Activated T-cell treated with anti-CD3 and anti-CD28 coated beads, Interleukin-2, amount 50 U/mL, for 24 hours (primary cell): ENCODE measurements at regions not wholly inside any gene's neighbourhood (a gene's known extent, or its start where the extent isn't known, plus 50 kb on each side); places are given as distances from the start of the nearest gene placed in this dataset.

Experiments
- DNase-seq: peaks from one replicate; pipeline ENCODE4 v3.0.0-alpha.2; 2020
- H3K27ac Mint-ChIP-seq: 2 replicates; pipeline ENCODE4 v1.8.0; 2020; ENCODE audit warnings: mild to moderate bottlenecking, mixed read lengths
- H3K27me3 Mint-ChIP-seq: 2 replicates; pipeline ENCODE4 v1.8.0; 2020; ENCODE audit warnings: mixed read lengths
- H3K36me3 Mint-ChIP-seq: 2 replicates; pipeline ENCODE4 v1.8.0; 2020; ENCODE audit warnings: low read depth, mixed read lengths
- H3K4me1 Mint-ChIP-seq: 2 replicates; pipeline ENCODE4 v1.8.0; 2020; ENCODE audit warnings: low read depth, mixed read lengths
- H3K4me3 Mint-ChIP-seq: 2 replicates; pipeline ENCODE4 v1.8.0; 2020; ENCODE audit warnings: mild to moderate bottlenecking, moderate library complexity, mixed read lengths
- H3K9me3 Mint-ChIP-seq: 2 replicates; pipeline ENCODE4 v1.8.0; 2020; ENCODE audit warnings: mixed read lengths

DNA sequence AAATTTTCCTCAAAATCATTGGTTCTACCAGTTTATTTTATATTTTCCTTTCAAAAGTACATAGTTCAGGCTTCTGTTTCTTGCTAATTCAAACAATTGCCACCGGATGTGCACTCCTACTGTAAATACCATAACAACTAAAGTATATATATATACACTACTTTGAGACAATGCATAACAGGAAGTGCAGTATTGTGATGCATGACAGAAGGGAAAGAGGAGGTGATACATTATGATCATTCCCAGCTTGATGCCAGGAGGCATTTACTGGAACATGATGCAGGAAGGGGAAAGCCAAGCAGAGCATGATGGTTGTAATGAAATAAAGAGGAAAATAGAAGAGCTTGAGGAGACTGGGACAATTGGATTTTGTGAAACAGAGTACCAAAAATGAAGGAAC, 215.2 kb upstream of the NT5C1B start:
- no peaks in the 10 kb centered on the region for H3K9me3 Mint-ChIP-seq
- no peak overlapping the region for H3K27ac Mint-ChIP-seq
- no peaks in the 10 kb centered on the region for H3K27me3 Mint-ChIP-seq
- no peaks in the 10 kb centered on the region for H3K4me1 Mint-ChIP-seq
- no peak overlapping the region for H3K4me3 Mint-ChIP-seq
- no peaks in the 10 kb centered on the region for H3K36me3 Mint-ChIP-seq
- no peak for DNase-seq

DNA sequence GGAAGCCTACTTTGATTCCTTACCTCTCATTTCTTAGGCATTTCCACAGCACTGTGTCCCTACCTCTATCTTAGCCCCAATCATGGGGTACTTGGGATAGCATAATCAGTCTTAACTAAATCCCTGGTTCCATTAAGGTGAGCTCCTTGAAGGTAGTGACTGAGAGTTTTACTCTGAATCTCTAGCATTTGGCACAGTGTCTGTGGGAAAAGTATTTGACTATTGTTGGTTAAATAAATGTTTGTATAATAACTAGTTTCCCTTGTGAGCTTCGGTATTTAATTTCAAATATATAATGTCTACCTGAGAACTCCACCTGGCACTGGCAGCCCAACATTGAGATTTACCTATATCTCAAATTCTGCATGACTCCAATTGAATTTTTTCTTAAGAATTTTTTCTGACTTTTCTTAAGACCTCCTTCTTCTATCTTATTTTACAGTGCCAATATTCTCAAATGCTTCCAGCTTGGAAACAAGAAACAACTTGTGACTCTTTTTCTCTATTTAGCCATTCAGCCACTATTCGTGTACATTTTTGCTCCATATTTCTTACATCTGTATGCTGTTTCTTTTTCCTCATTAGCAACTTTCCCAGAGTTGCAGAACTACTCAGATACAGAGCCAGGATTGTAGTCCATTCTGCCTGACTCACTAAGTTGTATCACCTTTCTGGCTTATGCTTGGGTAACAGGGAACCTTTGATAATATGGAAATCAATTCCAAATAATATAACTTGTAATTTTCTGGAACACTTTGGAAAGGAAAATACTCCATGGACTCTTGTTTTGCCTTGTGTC, 214.0 kb upstream of the NT5C1B start:
- Mint-ChIP-seq H3K27me3 (no peaks in the 10 kb centered on the region), H3K27ac (no peak overlapping the region)

DNA sequence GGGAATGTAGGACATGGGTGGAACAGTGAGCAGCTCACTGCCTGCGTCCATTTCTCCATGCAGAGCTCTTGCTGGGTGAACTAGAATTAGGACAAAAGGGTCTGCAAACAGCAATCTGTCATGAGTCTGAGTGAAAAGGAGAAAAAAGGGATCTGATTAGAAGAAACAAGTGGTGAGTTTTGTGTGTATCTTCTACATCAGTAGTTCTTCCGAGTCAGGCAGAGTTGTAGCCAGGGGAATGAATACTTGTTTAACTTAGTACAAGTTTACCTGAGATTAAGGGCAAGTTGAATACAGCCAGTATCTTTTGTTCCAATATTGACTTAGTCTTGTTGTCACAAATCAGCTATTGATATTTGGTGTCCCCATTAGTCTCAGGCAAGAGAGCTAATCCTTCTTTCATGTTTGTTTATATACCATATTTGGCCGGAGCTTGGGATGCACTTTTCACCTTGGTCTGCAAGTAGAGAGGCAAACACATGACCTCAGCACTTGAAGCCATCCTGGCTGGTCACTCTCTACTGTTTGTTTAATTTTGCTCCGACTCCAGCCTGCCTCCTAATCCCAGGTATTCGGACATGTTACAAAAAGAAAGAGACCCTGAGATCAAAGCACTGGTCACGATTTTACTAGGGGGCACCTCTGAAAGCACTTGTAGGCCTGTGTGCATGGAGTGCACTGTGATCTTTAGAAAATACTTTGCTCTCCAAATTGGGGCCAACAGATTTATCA, 211.0 kb upstream of the NT5C1B start:
- Mint-ChIP-seq H3K9me3 (no peaks in the 10 kb centered on the region), H3K36me3 (no peaks in the 10 kb centered on the region), H3K4me3 (no peak overlapping the region), H3K27ac (no peak overlapping the region), H3K4me1 (no peaks in the 10 kb centered on the region), H3K27me3 (no peaks in the 10 kb centered on the region)
- no peak for DNase-seq

More for the DNA sequence above, 214.0 kb upstream of the NT5C1B start:
- Mint-ChIP-seq H3K36me3 (no peaks in the 10 kb centered on the region), H3K4me1 (no peaks in the 10 kb centered on the region), H3K9me3 (no peaks in the 10 kb centered on the region), H3K4me3 (no peak overlapping the region)
- DNase-seq, result no peak

DNA sequence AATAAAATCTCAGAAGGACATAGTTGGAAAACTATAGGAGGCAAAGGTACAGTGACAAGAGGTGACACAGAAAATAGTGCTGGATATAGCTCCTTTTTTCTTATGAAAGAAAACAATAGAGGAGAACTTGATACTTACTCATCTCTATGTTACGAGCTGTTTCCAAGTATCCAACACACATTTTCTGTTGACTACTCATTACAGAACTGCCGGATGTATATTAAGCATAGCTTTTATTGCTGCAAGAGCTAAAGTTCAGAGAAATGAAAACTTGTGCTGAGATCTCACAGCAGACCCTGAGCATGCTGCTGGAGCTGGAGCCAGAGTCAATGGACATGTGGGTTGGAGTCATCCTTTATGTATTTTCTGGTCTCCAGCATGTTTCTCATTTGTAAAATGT, 210.0 kb upstream of the NT5C1B start:
- Mint-ChIP-seq H3K4me3 (no peak overlapping the region), H3K9me3 (no peaks in the 10 kb centered on the region), H3K27ac (no peak overlapping the region), H3K4me1 (no peaks in the 10 kb centered on the region), H3K27me3 (no peaks in the 10 kb centered on the region), H3K36me3 (no peaks in the 10 kb centered on the region)
- no peak for DNase-seq

DNA sequence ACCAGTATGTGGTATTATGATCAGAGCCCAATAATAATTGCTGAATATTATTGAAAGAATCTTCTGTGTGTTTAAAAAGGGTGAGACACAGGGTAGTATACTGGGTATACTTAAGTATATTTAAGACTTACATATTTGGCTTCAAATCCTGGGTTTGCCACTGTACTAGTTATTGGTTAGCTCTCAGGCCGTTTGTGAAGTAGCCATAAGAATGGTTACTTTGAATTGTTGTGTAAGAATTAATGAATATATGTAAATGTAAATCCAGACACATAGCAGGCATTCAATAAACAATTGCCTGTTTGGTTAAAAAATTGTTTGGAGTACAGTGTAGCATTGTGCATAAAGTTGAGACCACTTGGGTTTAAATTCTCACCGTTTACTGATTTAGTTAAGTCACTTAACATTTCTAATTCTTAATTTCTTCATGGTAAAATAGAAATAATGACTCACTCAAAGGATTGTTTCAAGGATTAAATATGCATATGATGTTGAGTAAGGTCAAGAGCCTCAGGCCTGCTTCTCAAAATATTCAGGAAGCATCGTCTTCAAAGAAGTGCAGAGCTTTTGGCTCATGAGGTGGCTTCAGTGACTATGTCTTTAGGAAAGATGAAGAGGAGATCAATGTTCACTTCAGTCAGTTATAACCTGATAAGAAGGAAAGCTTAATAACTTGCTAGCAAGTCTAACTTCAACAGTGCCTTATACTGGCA, 207.9 kb upstream of the NT5C1B start:
- Mint-ChIP-seq H3K4me1 (no peaks in the 10 kb centered on the region), H3K27ac (no peak overlapping the region), H3K4me3 (no peak overlapping the region), H3K27me3 (no peaks in the 10 kb centered on the region), H3K9me3 (no peaks in the 10 kb centered on the region), H3K36me3 (no peaks in the 10 kb centered on the region)
- no peak for DNase-seq

DNA sequence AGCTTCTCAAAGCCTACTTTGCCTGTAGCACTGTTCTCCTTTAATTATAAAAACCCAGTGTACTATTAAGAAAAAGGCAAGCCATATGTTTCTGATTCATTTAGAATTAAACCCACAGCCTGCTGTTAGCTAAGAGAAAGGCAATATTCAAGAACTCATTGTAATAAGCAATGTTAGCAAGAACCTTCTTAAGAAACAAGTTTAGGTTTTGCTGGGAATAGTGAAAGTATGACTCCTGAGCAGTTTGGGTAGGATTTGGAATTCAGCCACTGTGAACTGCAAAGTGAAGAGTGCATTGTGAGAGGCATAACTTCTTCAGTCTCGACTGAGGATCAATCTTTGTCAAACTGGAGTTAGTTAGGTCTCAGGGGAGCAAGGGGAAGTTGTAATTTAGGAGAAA, 206.5 kb upstream of the NT5C1B start:
- H3K4me3 Mint-ChIP-seq, result no peak overlapping the region
- no peak for DNase-seq
- no peaks in the 10 kb centered on the region for H3K27me3 Mint-ChIP-seq
- H3K4me1 Mint-ChIP-seq, result no peaks in the 10 kb centered on the region
- H3K9me3 Mint-ChIP-seq, result no peaks in the 10 kb centered on the region
- H3K27ac Mint-ChIP-seq, result no peak overlapping the region
- H3K36me3 Mint-ChIP-seq, result no peaks in the 10 kb centered on the region

DNA sequence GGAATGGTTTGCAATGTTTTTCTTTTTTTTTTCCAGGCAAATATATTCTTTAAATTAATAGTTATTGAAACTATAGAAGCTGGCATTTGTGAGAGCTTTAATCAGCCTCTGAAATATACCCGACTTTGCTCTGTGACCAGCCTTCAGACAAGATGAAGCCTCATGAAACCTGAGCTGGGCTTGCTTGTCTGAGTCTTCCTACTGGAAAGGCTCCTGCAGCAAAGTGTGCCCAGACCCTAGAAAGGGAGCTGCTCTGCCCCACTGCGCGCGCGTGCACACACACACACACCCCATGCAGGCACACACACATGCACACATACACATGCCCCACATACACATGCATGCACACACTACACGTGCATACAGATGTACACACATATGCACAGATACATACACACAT, 203.3 kb upstream of the NT5C1B start:
- DNase-seq, result no peak
- no peaks in the 10 kb centered on the region for H3K4me1 Mint-ChIP-seq
- H3K27ac Mint-ChIP-seq, result no peak overlapping the region
- H3K9me3 Mint-ChIP-seq, result no peaks in the 10 kb centered on the region
- H3K27me3 Mint-ChIP-seq, result no peaks in the 10 kb centered on the region
- no peaks in the 10 kb centered on the region for H3K36me3 Mint-ChIP-seq
- H3K4me3 Mint-ChIP-seq, result no peak overlapping the region

DNA sequence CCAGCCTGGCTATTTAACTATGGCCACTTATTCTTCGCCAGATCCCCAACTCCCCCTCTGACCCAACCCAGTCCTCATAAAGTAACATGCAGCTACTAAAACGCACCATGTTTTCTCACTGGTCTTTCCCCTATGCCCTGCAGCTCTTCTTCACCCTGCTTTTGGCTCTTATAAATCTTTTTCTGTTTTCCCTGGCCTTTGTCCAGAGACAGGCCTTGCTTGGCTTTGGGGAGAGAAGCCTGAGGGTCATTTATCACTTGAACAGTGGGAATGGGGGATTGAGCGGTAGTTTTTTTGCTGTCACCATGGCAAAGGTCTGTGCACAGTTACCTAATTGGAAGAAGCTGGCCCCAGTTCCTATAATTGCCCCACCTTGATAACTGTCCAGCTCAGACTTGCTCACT, 202.9 kb upstream of the NT5C1B start:
- Mint-ChIP-seq H3K4me3 (no peak overlapping the region), H3K27me3 (no peaks in the 10 kb centered on the region), H3K36me3 (no peaks in the 10 kb centered on the region), H3K4me1 (no peaks in the 10 kb centered on the region), H3K27ac (no peak overlapping the region), H3K9me3 (no peaks in the 10 kb centered on the region)
- no peak for DNase-seq

DNA sequence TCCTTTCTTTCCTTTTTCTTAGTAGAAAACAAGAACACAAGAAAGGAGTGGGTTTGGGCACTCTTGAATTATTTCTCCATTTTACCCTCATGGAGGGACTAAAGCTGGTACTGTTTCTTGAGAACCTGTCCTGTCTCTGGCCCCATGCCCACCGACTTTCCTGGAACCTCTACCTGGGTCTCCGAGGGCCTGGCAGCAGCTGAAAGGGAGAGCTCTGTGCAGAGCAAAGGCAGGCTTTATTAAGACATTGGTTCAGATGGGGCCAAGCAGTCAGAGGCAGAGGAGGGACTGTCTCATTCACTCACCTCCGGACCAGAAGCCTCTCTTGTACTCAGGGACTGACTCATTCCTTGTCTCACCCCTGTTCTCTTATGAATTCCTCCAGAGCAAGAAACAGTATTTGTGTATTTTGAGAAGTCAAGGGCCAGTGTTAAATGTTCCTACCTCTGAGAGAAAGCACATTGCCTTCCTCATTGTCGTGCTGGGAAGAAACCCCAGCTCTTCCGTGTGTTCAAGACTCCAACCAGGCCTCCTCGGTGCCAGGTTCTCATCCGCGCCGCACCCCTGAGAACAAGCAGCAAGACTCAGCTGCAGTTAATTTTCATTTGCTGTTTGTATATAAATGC, 201.9 kb upstream of the NT5C1B start:
- no peak overlapping the region for H3K4me3 Mint-ChIP-seq
- no peak for DNase-seq

DNA sequence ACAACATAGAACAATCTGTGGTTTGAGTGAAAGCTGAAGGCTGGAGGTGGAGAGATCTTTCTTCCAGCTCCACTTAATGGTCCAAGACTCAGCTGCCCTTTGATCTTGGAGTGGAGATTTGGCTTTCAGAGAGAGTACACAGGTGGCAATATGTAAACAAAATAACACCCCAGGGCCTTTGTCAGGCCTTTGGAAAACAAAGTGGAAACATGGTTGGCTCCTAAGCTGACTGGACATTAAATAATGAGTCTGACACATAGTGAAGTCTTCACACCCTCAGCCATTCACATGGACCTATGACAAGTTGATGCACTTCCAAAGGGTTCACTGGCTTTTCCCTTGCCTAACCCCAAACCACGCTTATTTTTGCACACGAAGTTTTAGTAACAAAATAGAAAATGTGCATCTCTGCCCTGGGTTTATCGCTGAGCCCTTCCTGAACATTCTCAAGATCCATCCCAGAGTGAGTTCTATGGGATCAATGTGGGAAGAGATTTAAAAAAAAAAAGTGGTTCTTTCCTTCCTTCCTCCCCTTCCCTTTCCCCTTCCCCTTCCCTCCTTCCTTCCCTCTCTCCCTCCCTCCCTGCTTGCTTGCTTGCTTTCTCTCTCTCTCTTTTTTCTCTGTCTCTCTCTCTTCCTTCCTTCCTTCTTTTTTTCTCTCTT, 201.3 kb upstream of the NT5C1B start:
- H3K27me3 Mint-ChIP-seq, result no peaks in the 10 kb centered on the region
- H3K36me3 Mint-ChIP-seq, result peaks cover 3% of the 10 kb centered on the region
- no peak overlapping the region for H3K4me3 Mint-ChIP-seq
- H3K27ac Mint-ChIP-seq, result no peak overlapping the region
- no peaks in the 10 kb centered on the region for H3K9me3 Mint-ChIP-seq
- no peak for DNase-seq
- no peaks in the 10 kb centered on the region for H3K4me1 Mint-ChIP-seq

More for the DNA sequence above, 201.9 kb upstream of the NT5C1B start:
- H3K9me3 Mint-ChIP-seq, result no peaks in the 10 kb centered on the region
- H3K36me3 Mint-ChIP-seq, result peaks cover 3% of the 10 kb centered on the region
- H3K27me3 Mint-ChIP-seq, result no peaks in the 10 kb centered on the region
- no peak overlapping the region for H3K27ac Mint-ChIP-seq
- no peaks in the 10 kb centered on the region for H3K4me1 Mint-ChIP-seq

DNA sequence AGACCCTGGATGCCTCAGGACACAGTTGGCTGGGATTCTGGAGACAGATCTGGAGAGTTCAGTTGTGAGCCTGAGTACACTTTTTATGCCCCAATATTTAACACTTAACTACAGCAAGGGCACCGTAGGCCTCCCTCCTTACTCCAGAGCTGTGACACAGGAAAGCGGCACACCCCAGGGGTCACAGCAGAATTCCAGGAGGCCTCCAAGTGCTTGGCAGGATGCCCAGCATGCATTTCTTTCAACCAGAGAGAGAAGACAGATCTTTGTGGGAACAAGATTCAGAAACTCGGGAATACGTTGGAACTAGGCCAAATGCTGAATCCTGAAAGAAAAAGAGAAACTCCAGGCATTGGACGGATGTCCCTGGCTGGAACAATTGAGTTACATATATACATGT, 199.2 kb upstream of the NT5C1B start:
- Mint-ChIP-seq H3K4me1 (no peaks in the 10 kb centered on the region), H3K27ac (no peak overlapping the region), H3K4me3 (no peak overlapping the region), H3K9me3 (peaks cover 3% of the 10 kb centered on the region), H3K36me3 (peaks cover 3% of the 10 kb centered on the region), H3K27me3 (no peaks in the 10 kb centered on the region)
- DNase-seq, result no peak

DNA sequence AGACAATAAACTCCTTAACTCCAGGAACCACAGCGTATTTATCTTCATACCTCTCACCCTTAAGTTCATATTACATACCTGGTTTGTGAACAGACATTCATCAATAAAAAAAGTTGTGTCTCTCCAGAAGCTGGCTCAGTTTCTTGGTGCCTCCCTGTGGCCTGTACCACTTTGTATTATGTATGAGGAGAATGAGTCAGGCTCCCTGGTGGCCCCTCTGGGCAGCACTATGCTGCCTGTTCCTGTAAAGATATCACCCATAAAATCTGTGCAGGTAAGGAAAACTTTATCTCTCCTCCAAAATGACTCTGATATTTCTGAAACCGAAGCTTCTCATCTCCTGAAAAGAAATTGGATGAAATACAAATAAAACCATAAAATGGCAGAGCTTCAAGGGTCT, 198.4 kb upstream of the NT5C1B start:
- Mint-ChIP-seq H3K4me3 (no peak overlapping the region), H3K4me1 (no peaks in the 10 kb centered on the region), H3K36me3 (peaks cover 3% of the 10 kb centered on the region), H3K27ac (no peak overlapping the region), H3K9me3 (peaks cover 3% of the 10 kb centered on the region), H3K27me3 (no peaks in the 10 kb centered on the region)
- DNase-seq, result no peak

DNA sequence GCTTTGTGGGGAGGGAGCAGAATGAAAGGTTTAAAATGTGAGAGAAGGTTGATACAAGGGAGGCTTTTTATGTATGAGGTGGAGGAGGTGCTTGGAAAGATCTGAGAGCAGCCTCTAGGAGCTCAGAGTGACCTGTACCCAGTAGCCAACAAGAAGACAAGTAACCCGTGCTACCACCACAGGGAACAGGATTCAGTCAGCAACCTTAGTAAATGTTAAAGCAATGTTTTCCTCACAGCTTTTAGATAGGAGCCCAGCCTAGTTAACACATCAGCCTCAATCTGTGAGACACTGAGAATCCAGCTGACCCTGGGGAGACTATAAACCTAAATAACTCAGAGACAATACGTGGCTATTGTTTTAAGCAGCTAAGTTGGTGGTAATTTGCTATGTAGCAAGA, 194.9 kb upstream of the NT5C1B start:
- Mint-ChIP-seq H3K4me1 (no peaks in the 10 kb centered on the region), H3K27me3 (no peaks in the 10 kb centered on the region), H3K9me3 (peaks cover 3% of the 10 kb centered on the region), H3K4me3 (no peak overlapping the region), H3K36me3 (peaks cover 3% of the 10 kb centered on the region), H3K27ac (no peak overlapping the region)
- DNase-seq, result no peak

DNA sequence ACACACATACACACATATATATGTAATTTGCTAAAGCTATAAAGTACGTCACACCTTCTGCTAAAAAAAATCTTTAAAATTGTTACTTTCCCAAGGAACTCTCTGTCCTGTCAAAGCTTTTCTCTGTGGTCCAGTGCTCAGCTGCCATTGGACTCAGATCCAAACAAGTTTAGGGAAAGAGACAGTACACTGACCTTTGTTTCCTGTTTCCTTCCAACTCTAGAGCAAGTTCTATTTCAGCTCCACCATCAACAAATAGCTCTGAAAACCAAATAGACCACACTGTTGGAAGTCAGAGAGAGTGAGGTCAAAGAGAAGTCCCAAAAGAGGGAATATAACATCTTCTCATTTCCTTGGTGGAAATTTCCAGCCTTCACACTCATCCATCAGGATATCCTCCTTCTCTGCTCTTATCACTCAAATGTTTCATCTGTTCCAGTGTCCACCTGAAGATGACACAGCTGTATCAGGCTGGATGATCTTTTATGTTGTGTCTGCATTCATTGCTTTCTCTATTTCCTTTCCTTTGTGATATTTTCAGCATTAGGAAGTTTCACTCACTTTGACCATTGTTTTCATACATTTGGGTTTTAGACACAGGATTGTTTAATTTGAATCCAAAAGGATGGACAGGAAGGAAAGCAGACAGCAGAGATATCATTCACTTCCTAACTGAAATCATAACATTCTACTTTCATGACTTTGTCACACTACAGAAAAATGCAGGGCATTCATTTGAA, 192.3 kb upstream of the NT5C1B start:
- Mint-ChIP-seq H3K27ac (no peak overlapping the region), H3K4me1 (no peaks in the 10 kb centered on the region), H3K27me3 (no peaks in the 10 kb centered on the region)

More for the DNA sequence above, 192.3 kb upstream of the NT5C1B start:
- Mint-ChIP-seq H3K36me3 (peaks cover 3% of the 10 kb centered on the region), H3K9me3 (peaks cover 3% of the 10 kb centered on the region), H3K4me3 (no peak overlapping the region)
- DNase-seq, result no peak
